ENCODE measurements at regions not wholly inside any gene's neighbourhood (a gene's known extent, or its start where the extent isn't known, plus 50 kb on each side); places are given as distances from the start of the nearest gene placed in this dataset.

- Mint-ChIP-seq H3K36me3 (no peaks in the 10 kb centered on the region), H3K27me3 (no peaks in the 10 kb centered on the region), H3K27ac (no peak overlapping the region), H3K9me3 (peaks cover 2% of the 10 kb centered on the region), H3K4me3 (no peak overlapping the region), H3K4me1 (no peaks in the 10 kb centered on the region)
- no peak for ATAC-seq (ENCODE audit: low read depth)
- no peak for DNase-seq (ENCODE audit: low spot score in 2 of 2)
Observed at GRCh38 chr6:22071270-22072041, 225.4 kb downstream of the PRL start.

GRCh38 chr6:22072949-22073348, 223.9 kb downstream of the PRL start:
- no peaks in the 10 kb centered on the region for H3K27me3 Mint-ChIP-seq
- H3K9me3 Mint-ChIP-seq, result no peaks in the 10 kb centered on the region

GRCh38 chr6:22073516-22074198, 223.2 kb downstream of the PRL start:
- Mint-ChIP-seq H3K4me3 (no peak overlapping the region), H3K36me3 (no peaks in the 10 kb centered on the region), H3K27me3 (no peaks in the 10 kb centered on the region), H3K27ac (no peak overlapping the region), H3K9me3 (no peaks in the 10 kb centered on the region), H3K4me1 (no peaks in the 10 kb centered on the region)
- ATAC-seq (ENCODE audit: low read depth), result no peak
- DNase-seq (ENCODE audit: low spot score in 2 of 2), result no peak

More at GRCh38 chr6:22072949-22073348, 223.9 kb downstream of the PRL start:
- no peak for ATAC-seq (ENCODE audit: low read depth)
- no peaks in the 10 kb centered on the region for H3K4me1 Mint-ChIP-seq
- H3K4me3 Mint-ChIP-seq, result no peak overlapping the region
- H3K27ac Mint-ChIP-seq, result no peak overlapping the region
- H3K36me3 Mint-ChIP-seq, result no peaks in the 10 kb centered on the region
- no peak for DNase-seq (ENCODE audit: low spot score in 2 of 2)

- H3K4me1 Mint-ChIP-seq, result no peaks in the 10 kb centered on the region
- H3K4me3 Mint-ChIP-seq, result no peak overlapping the region
- H3K27me3 Mint-ChIP-seq, result no peaks in the 10 kb centered on the region
- DNase-seq (ENCODE audit: low spot score in 2 of 2), result no peak
- H3K27ac Mint-ChIP-seq, result no peak overlapping the region
- no peaks in the 10 kb centered on the region for H3K36me3 Mint-ChIP-seq
- no peaks in the 10 kb centered on the region for H3K9me3 Mint-ChIP-seq
- ATAC-seq (ENCODE audit: low read depth), result no peak
Observed at GRCh38 chr6:22078288-22078687, 218.5 kb downstream of the PRL start.

GRCh38 chr6:22078802-22079545, 217.9 kb downstream of the PRL start:
- Mint-ChIP-seq H3K27me3 (no peaks in the 10 kb centered on the region), H3K9me3 (no peaks in the 10 kb centered on the region), H3K36me3 (no peaks in the 10 kb centered on the region), H3K27ac (no peak overlapping the region), H3K4me1 (no peaks in the 10 kb centered on the region), H3K4me3 (no peak overlapping the region)
- DNase-seq (ENCODE audit: low spot score in 2 of 2), result no peak
- ATAC-seq (ENCODE audit: low read depth), result no peak

- DNase-seq (ENCODE audit: low spot score in 2 of 2) (no peak), ATAC-seq (ENCODE audit: low read depth) (no peak)
- no peaks in the 10 kb centered on the region for H3K9me3 Mint-ChIP-seq
- H3K4me3 Mint-ChIP-seq, result no peak overlapping the region
- H3K4me1 Mint-ChIP-seq, result no peaks in the 10 kb centered on the region
- no peaks in the 10 kb centered on the region for H3K36me3 Mint-ChIP-seq
- no peaks in the 10 kb centered on the region for H3K27me3 Mint-ChIP-seq
- no peak overlapping the region for H3K27ac Mint-ChIP-seq
Observed at GRCh38 chr6:22079783-22080182, 217.1 kb downstream of the PRL start.

GRCh38 chr6:22081709-22082108, 215.1 kb downstream of the PRL start:
- H3K4me3 Mint-ChIP-seq, result no peak overlapping the region
- no peaks in the 10 kb centered on the region for H3K36me3 Mint-ChIP-seq
- H3K9me3 Mint-ChIP-seq, result peaks cover 7% of the 10 kb centered on the region
- DNase-seq (ENCODE audit: low spot score in 2 of 2) (no peak), ATAC-seq (ENCODE audit: low read depth) (no peak)
- no peaks in the 10 kb centered on the region for H3K27me3 Mint-ChIP-seq
- H3K27ac Mint-ChIP-seq, result no peak overlapping the region
- H3K4me1 Mint-ChIP-seq, result no peaks in the 10 kb centered on the region

GRCh38 chr6:22082218-22082617, 214.6 kb downstream of the PRL start:
- H3K4me3 Mint-ChIP-seq, result no peak overlapping the region
- no peaks in the 10 kb centered on the region for H3K36me3 Mint-ChIP-seq
- DNase-seq (ENCODE audit: low spot score in 2 of 2), result no peak

GRCh38 chr6:22083119-22083518, 213.7 kb downstream of the PRL start:
- Mint-ChIP-seq H3K27ac (no peak overlapping the region), H3K9me3 (peaks cover 7% of the 10 kb centered on the region)
- ATAC-seq (ENCODE audit: low read depth), result no peak

More at GRCh38 chr6:22082218-22082617, 214.6 kb downstream of the PRL start:
- ATAC-seq (ENCODE audit: low read depth), result no peak
- Mint-ChIP-seq H3K9me3 (peaks cover 7% of the 10 kb centered on the region), H3K4me1 (no peaks in the 10 kb centered on the region), H3K27ac (no peak overlapping the region), H3K27me3 (no peaks in the 10 kb centered on the region)

GRCh38 chr6:22087960-22088706, 208.7 kb downstream of the PRL start:
- Mint-ChIP-seq H3K27ac (no peak overlapping the region), H3K9me3 (peaks cover 7% of the 10 kb centered on the region), H3K27me3 (no peaks in the 10 kb centered on the region), H3K4me3 (no peak overlapping the region), H3K36me3 (no peaks in the 10 kb centered on the region), H3K4me1 (no peaks in the 10 kb centered on the region)
- ATAC-seq (ENCODE audit: low read depth) (no peak), DNase-seq (ENCODE audit: low spot score in 2 of 2) (no peak)

More at GRCh38 chr6:22083119-22083518, 213.7 kb downstream of the PRL start:
- no peak for DNase-seq (ENCODE audit: low spot score in 2 of 2)
- Mint-ChIP-seq H3K36me3 (no peaks in the 10 kb centered on the region), H3K27me3 (no peaks in the 10 kb centered on the region), H3K4me3 (no peak overlapping the region), H3K4me1 (no peaks in the 10 kb centered on the region)

GRCh38 chr6:22091424-22091948, 205.3 kb downstream of the PRL start:
- Mint-ChIP-seq H3K27ac (no peak overlapping the region), H3K27me3 (no peaks in the 10 kb centered on the region), H3K4me3 (no peak overlapping the region), H3K4me1 (no peaks in the 10 kb centered on the region), H3K9me3 (peaks cover 2% of the 10 kb centered on the region), H3K36me3 (no peaks in the 10 kb centered on the region)
- DNase-seq (ENCODE audit: low spot score in 2 of 2) (no peak), ATAC-seq (ENCODE audit: low read depth) (no peak)

- no peaks in the 10 kb centered on the region for H3K4me1 Mint-ChIP-seq
- no peak overlapping the region for H3K4me3 Mint-ChIP-seq
- no peak overlapping the region for H3K27ac Mint-ChIP-seq
- no peaks in the 10 kb centered on the region for H3K27me3 Mint-ChIP-seq
- H3K9me3 Mint-ChIP-seq, result peaks cover 2% of the 10 kb centered on the region
- DNase-seq (ENCODE audit: low spot score in 2 of 2) (no peak), ATAC-seq (ENCODE audit: low read depth) (no peak)
- H3K36me3 Mint-ChIP-seq, result no peaks in the 10 kb centered on the region
Observed at GRCh38 chr6:22095836-22096235, 201.0 kb downstream of the PRL start.

- Mint-ChIP-seq H3K4me1 (peaks cover 2% of the 10 kb centered on the region), H3K27me3 (no peaks in the 10 kb centered on the region), H3K27ac (no peak overlapping the region), H3K4me3 (no peak overlapping the region), H3K36me3 (no peaks in the 10 kb centered on the region), H3K9me3 (peaks cover 4% of the 10 kb centered on the region)
- no peak for ATAC-seq (ENCODE audit: low read depth)
- no peak for DNase-seq (ENCODE audit: low spot score in 2 of 2)
Observed at GRCh38 chr6:22098601-22099031, 198.2 kb downstream of the PRL start.

All from memory B cell (primary cell).